ENCODE measurements at regions not wholly inside any gene's neighbourhood (a gene's known extent, or its start where the extent isn't known, plus 50 kb on each side); places are given as distances from the start of the nearest gene placed in this dataset.

GRCh38 chr1:221478050-221478949, 263.6 kb downstream of the DUSP10 start:
- TF ChIP-seq CTCF (IDR thresholded peaks at IDR 0.05): peak; percentile 62
- TF ChIP-seq EZH2 (IDR thresholded peaks at IDR 0.05; ENCODE audit: borderline replicate concordance, insufficient read depth, low read depth, low read length, poor library complexity, severe bottlenecking): no peak

All from B cell (primary cell).